GM23248 (cell line): ENCODE measurements at regions not wholly inside any gene's neighbourhood (a gene's known extent, or its start where the extent isn't known, plus 50 kb on each side); places are given as distances from the start of the nearest gene placed in this dataset.

Experiments used
- EZH2 ChIP-seq: fragments of 200-600 bp; sonication (generic); IDR thresholded peaks from 2 replicates; pipeline ENCODE4 v1.6.1; 2018; ENCODE audit warnings: antibody characterized with exemption, mild to moderate bottlenecking; ENCODE audit not compliant: insufficient read depth, poor library complexity, severe bottlenecking
- EZH2phosphoT487 ChIP-seq: fragments of 200-600 bp; sonication (generic); IDR thresholded peaks from 2 replicates; pipeline ENCODE4 v1.6.1; 2018; ENCODE audit warnings: antibody characterized with exemption, moderate library complexity, mild to moderate bottlenecking, low read depth; ENCODE audit not compliant: insufficient read depth

GRCh38 chr7:82549616-82550285, 106.2 kb upstream of the CACNA2D1 start:
- TF ChIP-seq EZH2: no peak
- TF ChIP-seq EZH2phosphoT487: no peak
